HG03354 (cell line): ENCODE measurements at regions not wholly inside any gene's neighbourhood (a gene's known extent, or its start where the extent isn't known, plus 50 kb on each side); places are given as distances from the start of the nearest gene placed in this dataset.
"Not testable (repeated sequence)": the region's sequence is repeated elsewhere in the genome, so short reads cannot be mapped to it uniquely, and the experiment has no call there.

Experiments used
- ATAC-seq: cut with Tn5 transposase; IDR thresholded peaks from one replicate; pipeline ENCODE4 v1.9.1; 2021; ENCODE audit warnings: mild to moderate bottlenecking; ENCODE audit not compliant: unreplicated experiment, poor library complexity, severe bottlenecking

GRCh38 chr3:55165278-55165677 lies 237.4 kb upstream of the LRTM1 start:
- ATAC-seq, result no peak

- no peak for ATAC-seq
Observed at GRCh38 chr3:55164876-55165275, 237.0 kb upstream of the LRTM1 start.

GRCh38 chr3:55164191-55164590 lies 236.3 kb upstream of the LRTM1 start:
- ATAC-seq, result no peak

- no peak for ATAC-seq
Observed at GRCh38 chr3:55163421-55163820, 235.6 kb upstream of the LRTM1 start.

GRCh38 chr3:55162031-55162795 lies 234.4 kb upstream of the LRTM1 start:
- ATAC-seq, result no peak

GRCh38 chr3:55161231-55161630 lies 233.4 kb upstream of the LRTM1 start:
- ATAC-seq, result no peak

GRCh38 chr3:55160241-55160983 lies 232.6 kb upstream of the LRTM1 start:
- no peak for ATAC-seq

GRCh38 chr3:55159711-55160110 lies 231.9 kb upstream of the LRTM1 start:
- ATAC-seq, result no peak

- ATAC-seq, result no peak
Observed at GRCh38 chr3:55159016-55159415, 231.2 kb upstream of the LRTM1 start.

- no peak for ATAC-seq
Observed at GRCh38 chr3:55158345-55158744, 230.5 kb upstream of the LRTM1 start.

- ATAC-seq, result no peak
Observed at GRCh38 chr3:55157731-55158130, 229.9 kb upstream of the LRTM1 start.

GRCh38 chr3:55156851-55157650 lies 229.2 kb upstream of the LRTM1 start:
- no peak for ATAC-seq

GRCh38 chr3:55147856-55148720 lies 220.2 kb upstream of the LRTM1 start:
- ATAC-seq, result no peak

- no peak for ATAC-seq
Observed at GRCh38 chr3:55147406-55147805, 219.5 kb upstream of the LRTM1 start.

GRCh38 chr3:55146216-55146615 lies 218.4 kb upstream of the LRTM1 start:
- ATAC-seq, result no peak

GRCh38 chr3:55144015-55144673 lies 216.3 kb upstream of the LRTM1 start:
- ATAC-seq, result no peak

GRCh38 chr3:55143336-55143735 lies 215.5 kb upstream of the LRTM1 start:
- no peak for ATAC-seq

- ATAC-seq, result not testable (repeated sequence)
Observed at GRCh38 chr3:55136291-55136690, 208.4 kb upstream of the LRTM1 start.

GRCh38 chr3:55128225-55128823 lies 200.5 kb upstream of the LRTM1 start:
- ATAC-seq, result no peak
